ENCODE measurements at regions not wholly inside any gene's neighbourhood (a gene's known extent, or its start where the extent isn't known, plus 50 kb on each side); places are given as distances from the start of the nearest gene placed in this dataset.

GRCh38 chr21:27026501-27026900 lies 59.6 kb upstream of the ADAMTS5 start:
- TF ChIP-seq CTCF (conservative IDR thresholded peaks at IDR 0.05) (no peak), ZFX (IDR thresholded peaks at IDR 0.05) (no peak)
